HG03135 (cell line): ENCODE measurements at regions not wholly inside any gene's neighbourhood (a gene's known extent, or its start where the extent isn't known, plus 50 kb on each side); places are given as distances from the start of the nearest gene placed in this dataset.
"Not testable (repeated sequence)": the region's sequence is repeated elsewhere in the genome, so short reads cannot be mapped to it uniquely, and the experiment has no call there.

Source experiments
- ATAC-seq: cut with Tn5 transposase; IDR thresholded peaks from one replicate; pipeline ENCODE4 v1.9.1; 2021; ENCODE audit warnings: mild to moderate bottlenecking, moderate library complexity; ENCODE audit not compliant: unreplicated experiment

GRCh38 chr17:20681746-20682722 lies 102.5 kb downstream of the CDRT15L2 start:
- not testable (repeated sequence) for ATAC-seq

- not testable (repeated sequence) for ATAC-seq
Measured at GRCh38 chr17:20683651-20684229, 104.2 kb downstream of the CDRT15L2 start.

GRCh38 chr17:20684975-20685374 lies 105.5 kb downstream of the CDRT15L2 start:
- not testable (repeated sequence) for ATAC-seq

- ATAC-seq: not testable (repeated sequence)
Measured at GRCh38 chr17:20687584-20687983, 108.1 kb downstream of the CDRT15L2 start.

GRCh38 chr17:20689170-20689749 lies 109.7 kb downstream of the CDRT15L2 start:
- ATAC-seq: not testable (repeated sequence)

GRCh38 chr17:20692706-20693105 lies 113.2 kb downstream of the CDRT15L2 start:
- not testable (repeated sequence) for ATAC-seq

- not testable (repeated sequence) for ATAC-seq
Measured at GRCh38 chr17:20695871-20696270, 116.3 kb downstream of the CDRT15L2 start.

- ATAC-seq: peak; percentile 92
Measured at GRCh38 chr17:20698463-20699206, 119.1 kb downstream of the CDRT15L2 start.

- not testable (repeated sequence) for ATAC-seq
Measured at GRCh38 chr17:20700528-20700927, 121.0 kb downstream of the CDRT15L2 start.

- ATAC-seq: not testable (repeated sequence)
Measured at GRCh38 chr17:20701366-20701765, 121.8 kb downstream of the CDRT15L2 start.

GRCh38 chr17:20702692-20703091 lies 123.2 kb downstream of the CDRT15L2 start:
- ATAC-seq: no peak

GRCh38 chr17:20703781-20704180 lies 124.3 kb downstream of the CDRT15L2 start:
- no peak for ATAC-seq

GRCh38 chr17:20705186-20705585 lies 125.7 kb downstream of the CDRT15L2 start:
- not testable (repeated sequence) for ATAC-seq

- ATAC-seq: no peak
Measured at GRCh38 chr17:20706751-20707373, 127.3 kb downstream of the CDRT15L2 start.

GRCh38 chr17:20708821-20709220 lies 129.3 kb downstream of the CDRT15L2 start:
- ATAC-seq: not testable (repeated sequence)

- not testable (repeated sequence) for ATAC-seq
Measured at GRCh38 chr17:20716481-20716880, 137.0 kb downstream of the CDRT15L2 start.

- ATAC-seq: no peak
Measured at GRCh38 chr17:20721171-20721570, 141.6 kb downstream of the CDRT15L2 start.

- not testable (repeated sequence) for ATAC-seq
Measured at GRCh38 chr17:20724391-20724790, 144.9 kb downstream of the CDRT15L2 start.

- not testable (repeated sequence) for ATAC-seq
Measured at GRCh38 chr17:20727201-20727600, 147.7 kb downstream of the CDRT15L2 start.

- no peak for ATAC-seq
Measured at GRCh38 chr17:20728181-20728580, 148.7 kb downstream of the CDRT15L2 start.
